Stimulated activated memory B cell treated with anti-CD40 and anti-IgM and Interleukin-4, amounts not matched to agents 10 μg/mL and 1 μg/mL and 100 μg/mL, for 72 hours (primary cell): ENCODE measurements at regions not wholly inside any gene's neighbourhood (a gene's known extent, or its start where the extent isn't known, plus 50 kb on each side); places are given as distances from the start of the nearest gene placed in this dataset.

Experiments used
- ATAC-seq: fragments of 150-1000 bp; cut with Tn5 transposase; 2 replicates; pipeline ENCODE4 v1.10.0; 2021
- H3K27ac Mint-ChIP-seq: one replicate; pipeline ENCODE4 v1.8.0; 2022; ENCODE audit warnings: mild to moderate bottlenecking, mixed read lengths
- H3K27me3 Mint-ChIP-seq: one replicate; pipeline ENCODE4 v1.8.0; 2022; ENCODE audit warnings: mixed read lengths
- H3K36me3 Mint-ChIP-seq: one replicate; pipeline ENCODE4 v1.8.0; 2022; ENCODE audit warnings: mixed read lengths
- H3K4me1 Mint-ChIP-seq: one replicate; pipeline ENCODE4 v1.8.0; 2022; ENCODE audit warnings: mixed read lengths
- H3K4me3 Mint-ChIP-seq: one replicate; pipeline ENCODE4 v1.8.0; 2022; ENCODE audit warnings: mild to moderate bottlenecking, moderate library complexity, mixed read lengths
- H3K9me3 Mint-ChIP-seq: one replicate; pipeline ENCODE4 v1.8.0; 2022; ENCODE audit warnings: mixed read lengths

DNA sequence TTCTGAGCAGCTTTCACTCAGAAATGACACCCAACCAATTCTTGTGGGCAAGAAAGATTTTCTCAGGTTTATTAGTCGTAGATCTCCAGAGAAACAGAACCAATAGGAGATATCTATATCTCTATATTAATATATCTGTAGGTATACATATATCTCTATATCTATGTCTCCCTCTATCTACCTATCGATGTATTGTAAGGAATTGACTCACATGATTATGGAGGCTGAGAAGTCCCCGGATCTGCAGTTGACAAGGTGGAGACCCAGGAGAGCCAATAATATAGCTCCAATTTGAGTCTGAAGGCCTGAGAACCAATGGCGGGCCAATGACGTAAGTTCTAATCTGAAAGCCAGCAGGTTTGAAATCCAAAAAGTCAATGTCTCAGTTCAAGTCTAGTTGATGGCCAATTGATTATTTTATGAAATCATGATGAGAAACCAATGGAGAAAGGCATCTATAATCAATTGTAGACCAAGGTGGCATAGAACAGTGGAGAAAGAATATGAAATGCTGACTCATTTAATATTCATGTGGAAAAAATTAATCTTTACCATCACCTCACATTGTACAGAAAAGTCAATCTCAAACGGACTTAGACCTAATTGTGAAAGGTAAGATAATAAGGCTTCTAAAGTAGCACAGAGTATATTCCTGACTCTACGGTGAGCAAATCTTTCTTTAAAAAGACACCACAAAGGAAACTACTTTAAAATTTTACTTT is 65.6 kb upstream of the CHRNA7 start:
- H3K4me3 Mint-ChIP-seq = no peak overlapping the region
- no peak overlapping the region for H3K27ac Mint-ChIP-seq
- peaks cover 6% of the 10 kb centered on the region for H3K9me3 Mint-ChIP-seq

DNA sequence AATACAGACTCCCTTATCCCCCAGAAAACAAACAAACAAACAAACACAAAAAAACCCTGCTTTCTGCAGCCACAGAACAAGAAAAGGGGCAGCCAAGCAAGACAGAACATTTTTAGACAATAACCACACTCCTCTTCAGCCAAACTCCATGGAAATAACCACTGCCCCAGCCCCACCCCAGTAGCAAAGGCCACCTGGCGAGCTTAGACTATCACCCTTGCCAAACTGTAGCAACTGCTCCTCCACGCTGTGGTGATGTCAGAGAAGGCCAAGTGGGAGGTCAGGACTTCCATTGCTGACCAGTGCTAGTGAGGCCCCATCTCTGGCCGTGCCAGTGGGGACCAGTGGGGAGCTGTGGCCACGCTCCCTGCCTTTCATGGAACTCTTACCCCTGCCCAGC is 60.3 kb upstream of the CHRNA7 start:
- Mint-ChIP-seq H3K4me1 (no peaks in the 10 kb centered on the region), H3K27ac (no peak overlapping the region), H3K27me3 (peaks cover 19% of the 10 kb centered on the region), H3K36me3 (no peaks in the 10 kb centered on the region), H3K9me3 (no peaks in the 10 kb centered on the region), H3K4me3 (no peak overlapping the region)
- no peak for ATAC-seq

More for the DNA sequence above, 65.6 kb upstream of the CHRNA7 start:
- no peak for ATAC-seq
- Mint-ChIP-seq H3K27me3 (peaks cover 9% of the 10 kb centered on the region), H3K4me1 (no peaks in the 10 kb centered on the region), H3K36me3 (no peaks in the 10 kb centered on the region)

DNA sequence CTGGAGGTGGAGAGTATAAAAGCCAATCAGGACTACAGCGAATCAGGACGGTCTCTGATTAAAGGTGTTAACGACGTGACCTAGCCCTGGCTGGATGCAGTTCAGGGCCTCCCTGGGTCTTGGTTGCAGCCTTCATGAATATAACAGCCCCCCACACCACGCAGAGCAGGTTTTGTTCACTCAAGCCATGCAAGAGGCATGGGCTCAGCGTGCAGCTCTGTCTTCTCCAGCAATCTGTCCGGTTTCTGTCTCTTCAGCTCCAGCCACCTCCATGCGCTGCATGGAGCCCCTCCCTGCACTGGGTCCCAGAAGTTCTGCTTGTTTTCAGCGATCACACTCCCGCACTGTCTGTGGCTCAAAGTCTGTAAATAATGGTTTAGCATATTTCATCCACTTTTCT is 57.1 kb upstream of the CHRNA7 start:
- Mint-ChIP-seq H3K27ac (no peak overlapping the region), H3K36me3 (no peaks in the 10 kb centered on the region), H3K9me3 (no peaks in the 10 kb centered on the region), H3K27me3 (peaks cover 51% of the 10 kb centered on the region), H3K4me1 (no peaks in the 10 kb centered on the region), H3K4me3 (no peak overlapping the region)
- ATAC-seq = no peak

DNA sequence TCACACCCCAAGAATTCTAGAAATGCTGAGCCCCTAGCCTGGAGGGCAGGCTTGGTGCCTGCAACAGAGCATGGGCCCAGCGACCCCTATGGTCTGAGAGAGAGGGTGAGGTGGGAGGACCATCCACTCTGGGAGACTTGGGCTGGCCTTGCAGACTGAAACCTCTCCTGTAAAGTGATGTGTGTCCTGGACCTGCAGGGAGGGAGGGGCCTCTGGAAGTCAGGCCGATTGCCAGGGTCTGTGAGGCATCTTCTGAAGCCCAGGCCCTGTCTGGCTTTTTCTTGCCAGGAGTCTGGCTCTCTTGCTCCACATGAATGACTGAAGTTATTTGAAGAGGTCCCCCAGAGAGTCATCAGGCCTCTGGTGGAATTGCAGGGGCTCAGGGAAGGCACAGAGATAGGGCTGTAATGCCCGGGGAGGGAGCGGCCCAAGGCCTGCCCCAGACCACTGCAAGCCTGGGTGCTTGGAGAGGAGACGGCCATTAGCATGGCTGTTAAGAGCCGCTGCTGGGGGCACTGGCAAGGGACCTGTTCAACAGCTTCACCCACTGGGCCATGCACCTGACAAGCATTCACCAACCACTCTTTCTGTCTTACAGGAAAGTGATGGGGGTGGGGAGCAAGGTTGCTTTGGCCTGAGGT is 56.0 kb upstream of the CHRNA7 start:
- Mint-ChIP-seq H3K9me3 (no peaks in the 10 kb centered on the region), H3K27me3 (peaks cover 53% of the 10 kb centered on the region), H3K27ac (no peak overlapping the region), H3K4me1 (no peaks in the 10 kb centered on the region), H3K36me3 (no peaks in the 10 kb centered on the region), H3K4me3 (no peak overlapping the region)
- no peak for ATAC-seq

DNA sequence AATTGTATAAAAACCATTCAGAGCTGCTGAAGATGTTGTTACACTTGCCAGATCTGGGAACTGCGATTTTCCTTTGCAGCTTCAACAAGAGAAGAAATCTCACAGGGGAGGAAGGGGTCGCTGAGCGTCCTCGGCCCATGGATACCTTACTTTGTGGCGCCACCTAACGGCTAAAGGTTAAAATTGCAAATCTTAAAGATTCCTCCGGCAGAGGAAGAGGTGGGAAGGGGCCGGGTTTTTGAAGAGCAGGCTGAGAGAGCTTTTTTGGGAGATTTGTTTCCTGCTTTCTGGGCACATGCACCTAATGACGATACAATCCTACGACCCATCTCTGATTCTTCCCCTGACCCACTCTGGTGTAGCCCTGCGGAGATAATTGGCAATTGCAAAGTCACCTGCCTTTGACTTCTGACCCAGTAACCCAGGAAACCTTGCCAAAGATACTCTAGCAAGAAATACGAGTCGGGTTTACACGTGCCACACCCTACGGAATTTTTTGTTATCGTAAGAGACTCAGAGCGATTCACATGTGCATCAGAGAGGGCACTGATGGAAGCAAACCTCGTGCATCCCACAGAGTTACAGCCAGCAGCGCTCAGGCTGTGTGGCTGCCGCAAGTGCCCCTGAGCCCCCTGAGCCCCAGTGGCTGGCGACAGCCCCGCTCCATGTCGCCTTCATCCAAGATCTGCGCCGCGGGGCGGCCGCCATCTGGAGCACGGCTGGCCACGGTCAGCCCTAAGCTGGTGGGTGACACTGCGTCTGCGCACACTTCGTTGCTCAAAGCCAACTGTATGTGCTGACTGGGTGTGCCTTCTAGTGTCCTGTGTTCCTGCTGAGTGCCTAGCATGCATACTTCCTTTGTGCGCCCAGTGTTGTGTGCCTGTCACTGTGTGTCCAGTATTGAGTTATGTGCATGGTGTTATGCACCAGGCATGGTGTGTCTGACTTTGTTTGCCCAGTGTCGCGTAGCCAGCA is 55.2 kb upstream of the CHRNA7 start:
- no peaks in the 10 kb centered on the region for H3K36me3 Mint-ChIP-seq
- peaks cover 52% of the 10 kb centered on the region for H3K27me3 Mint-ChIP-seq
- no peak overlapping the region for H3K27ac Mint-ChIP-seq
- ATAC-seq = no peak
- H3K4me3 Mint-ChIP-seq = no peak overlapping the region
- H3K9me3 Mint-ChIP-seq = no peaks in the 10 kb centered on the region
- no peaks in the 10 kb centered on the region for H3K4me1 Mint-ChIP-seq

DNA sequence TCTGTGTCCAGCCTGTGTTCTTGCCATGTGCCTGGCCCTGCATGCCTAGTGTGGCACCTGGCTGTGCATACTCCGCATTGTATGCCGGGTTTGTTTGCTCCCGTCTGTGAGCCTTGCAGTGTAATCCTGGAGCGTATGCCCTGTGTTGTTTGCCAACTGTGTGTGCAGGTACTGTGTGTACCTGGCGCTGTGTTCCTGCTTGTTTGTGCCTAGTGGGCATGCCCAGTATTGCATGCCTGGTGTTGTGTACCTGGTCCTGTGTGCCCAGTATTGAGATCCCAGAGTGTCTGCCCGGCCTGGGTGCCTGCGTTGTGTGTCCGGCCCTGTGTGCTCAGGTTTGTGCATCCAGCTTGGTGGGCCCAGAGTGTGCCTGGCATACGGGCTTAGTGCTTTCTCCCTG is 54.5 kb upstream of the CHRNA7 start:
- Mint-ChIP-seq H3K4me3 (no peak overlapping the region), H3K36me3 (no peaks in the 10 kb centered on the region), H3K9me3 (no peaks in the 10 kb centered on the region), H3K27ac (no peak overlapping the region), H3K27me3 (peaks cover 55% of the 10 kb centered on the region), H3K4me1 (no peaks in the 10 kb centered on the region)
- ATAC-seq = no peak

DNA sequence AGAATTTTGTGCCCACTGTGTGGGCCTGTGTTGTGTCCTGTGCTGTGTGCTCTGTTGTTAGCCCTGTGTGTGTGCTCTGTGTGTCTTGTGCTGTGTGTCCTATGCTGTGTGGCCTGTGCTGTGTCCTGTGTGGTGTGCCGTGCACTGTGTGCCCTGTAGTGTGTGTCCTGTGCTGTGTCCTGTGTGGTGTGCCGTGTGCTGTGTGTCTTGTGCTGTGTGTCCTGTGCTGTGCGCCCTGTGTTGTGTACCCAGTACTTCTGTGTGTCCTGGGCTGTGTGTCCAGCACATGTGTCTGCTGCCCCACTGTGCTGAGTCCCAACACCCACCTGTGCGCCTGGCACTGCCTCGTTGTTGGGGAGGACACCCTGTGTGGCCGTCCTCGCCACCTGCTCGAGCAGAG is 53.2 kb upstream of the CHRNA7 start:
- Mint-ChIP-seq H3K27me3 (peaks cover 63% of the 10 kb centered on the region), H3K36me3 (no peaks in the 10 kb centered on the region), H3K4me1 (no peaks in the 10 kb centered on the region), H3K27ac (no peak overlapping the region), H3K4me3 (no peak overlapping the region), H3K9me3 (no peaks in the 10 kb centered on the region)
- ATAC-seq = no peak

DNA sequence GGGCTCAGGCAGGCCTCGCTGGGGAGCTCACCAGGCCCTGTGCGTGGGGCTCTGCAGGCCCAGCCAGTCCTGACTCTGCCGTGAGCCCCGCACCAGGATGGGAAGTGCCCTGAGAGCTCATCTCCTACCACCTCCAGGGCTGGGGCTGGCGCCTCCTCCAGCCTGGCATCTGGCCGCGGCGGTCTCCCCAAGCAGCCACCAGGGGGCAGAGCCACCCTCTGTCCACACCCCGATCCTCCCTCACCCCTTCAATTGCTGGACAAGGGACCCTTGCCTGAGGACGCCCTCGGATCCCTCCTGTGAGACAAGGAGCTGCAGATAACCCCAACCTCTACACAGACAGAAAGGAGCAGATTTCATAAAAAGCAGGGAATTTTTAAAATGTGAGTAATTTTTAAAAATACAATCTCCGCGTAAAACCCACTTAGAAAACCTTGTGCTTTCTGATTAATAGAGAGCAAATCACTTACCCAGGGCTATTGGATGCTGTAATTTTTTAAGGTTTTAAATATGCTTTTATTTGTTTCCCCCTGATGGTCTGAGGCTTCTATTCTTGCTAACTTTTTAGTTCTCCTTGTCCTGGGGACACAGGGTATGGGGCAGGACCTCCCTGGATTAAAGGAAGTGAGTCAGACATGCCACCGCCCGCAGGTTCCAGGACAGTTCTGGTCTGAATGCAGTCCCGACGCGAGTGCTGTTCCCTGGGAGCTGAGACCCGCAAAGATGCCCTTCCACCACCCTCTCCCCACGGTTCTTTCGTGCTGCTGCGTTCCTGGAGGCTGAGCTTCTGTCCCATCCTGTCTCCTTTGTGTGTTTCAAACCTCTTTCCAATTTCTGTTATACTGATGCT is 52.3 kb upstream of the CHRNA7 start:
- Mint-ChIP-seq H3K27me3 (peaks cover 63% of the 10 kb centered on the region), H3K4me1 (no peaks in the 10 kb centered on the region), H3K4me3 (no peak overlapping the region), H3K9me3 (no peaks in the 10 kb centered on the region), H3K27ac (no peak overlapping the region), H3K36me3 (no peaks in the 10 kb centered on the region)
- ATAC-seq = peak; percentile 62
